ENCODE measurements at regions not wholly inside any gene's neighbourhood (a gene's known extent, or its start where the extent isn't known, plus 50 kb on each side); places are given as distances from the start of the nearest gene placed in this dataset.
"Not testable (repeated sequence)": the region's sequence is repeated elsewhere in the genome, so short reads cannot be mapped to it uniquely, and the experiment has no call there.

DNA sequence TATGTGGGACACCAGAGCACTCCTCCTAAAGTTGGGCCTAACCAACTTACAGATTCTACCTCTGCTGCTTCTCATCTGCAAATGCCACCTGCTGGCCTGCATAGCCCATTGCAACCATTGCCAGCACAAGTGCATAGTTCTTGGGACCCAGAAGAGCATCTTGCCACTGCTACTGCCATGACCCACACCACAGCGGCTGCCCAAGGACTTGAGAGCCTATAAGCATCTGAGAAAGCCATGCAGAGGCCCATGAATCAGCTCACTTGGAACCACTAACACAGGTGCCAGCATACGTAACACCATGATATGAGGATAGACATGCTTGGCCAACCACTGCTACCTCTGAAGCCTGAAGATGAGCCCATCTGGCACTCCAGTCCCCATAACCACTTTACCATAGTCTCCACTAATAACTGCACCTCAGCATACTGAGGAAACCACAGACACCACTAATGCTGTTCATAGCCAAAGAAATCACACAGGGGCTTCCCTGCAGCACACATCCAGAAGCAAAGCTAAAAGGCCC, 258.1 kb upstream of the AGTR2 start:
- Mint-ChIP-seq H3K4me1 (ENCODE audit: low read depth, unreplicated experiment) (no peaks in the 10 kb centered on the region), H3K27ac (ENCODE audit: unreplicated experiment) (no peak overlapping the region), H3K9me3 (ENCODE audit: unreplicated experiment) (no peaks in the 10 kb centered on the region), H3K4me3 (ENCODE audit: unreplicated experiment) (no peak overlapping the region), H3K27me3 (ENCODE audit: low read depth, unreplicated experiment) (no peaks in the 10 kb centered on the region), H3K36me3 (ENCODE audit: low read depth, unreplicated experiment) (no peaks in the 10 kb centered on the region)
- no peaks in the 10 kb centered on the region for H3K4me1 ChIP-seq (ENCODE audit: insufficient read depth, low read length)
- DNase-seq (ENCODE audit: low read depth) (no peak), FAIRE-seq (peak; percentile 80)
- no peaks in the 10 kb centered on the region for H3K79me2 ChIP-seq (ENCODE audit: insufficient read depth, low read length)
- no peak overlapping the region for H3K4me3 ChIP-seq (ENCODE audit: insufficient read depth, low read depth, low read length)
- H3K9ac ChIP-seq (ENCODE audit: low read length): no peak overlapping the region
- H4K20me1 ChIP-seq (ENCODE audit: insufficient read depth, low read length): no peaks in the 10 kb centered on the region
- no peaks in the 10 kb centered on the region for H3K9me3 ChIP-seq (ENCODE audit: insufficient read depth, low read depth, low read length)
- H3K36me3 ChIP-seq (ENCODE audit: insufficient read depth, low read length): no peaks in the 10 kb centered on the region
- TF ChIP-seq, protein P1, sequence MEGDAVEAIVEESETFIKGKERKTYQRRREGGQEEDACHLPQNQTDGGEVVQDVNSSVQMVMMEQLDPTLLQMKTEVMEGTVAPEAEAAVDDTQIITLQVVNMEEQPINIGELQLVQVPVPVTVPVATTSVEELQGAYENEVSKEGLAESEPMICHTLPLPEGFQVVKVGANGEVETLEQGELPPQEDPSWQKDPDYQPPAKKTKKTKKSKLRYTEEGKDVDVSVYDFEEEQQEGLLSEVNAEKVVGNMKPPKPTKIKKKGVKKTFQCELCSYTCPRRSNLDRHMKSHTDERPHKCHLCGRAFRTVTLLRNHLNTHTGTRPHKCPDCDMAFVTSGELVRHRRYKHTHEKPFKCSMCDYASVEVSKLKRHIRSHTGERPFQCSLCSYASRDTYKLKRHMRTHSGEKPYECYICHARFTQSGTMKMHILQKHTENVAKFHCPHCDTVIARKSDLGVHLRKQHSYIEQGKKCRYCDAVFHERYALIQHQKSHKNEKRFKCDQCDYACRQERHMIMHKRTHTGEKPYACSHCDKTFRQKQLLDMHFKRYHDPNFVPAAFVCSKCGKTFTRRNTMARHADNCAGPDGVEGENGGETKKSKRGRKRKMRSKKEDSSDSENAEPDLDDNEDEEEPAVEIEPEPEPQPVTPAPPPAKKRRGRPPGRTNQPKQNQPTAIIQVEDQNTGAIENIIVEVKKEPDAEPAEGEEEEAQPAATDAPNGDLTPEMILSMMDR (IDR thresholded peaks at IDR 0.05; ENCODE audit: insufficient read depth, low read depth, low read length): no peak
- TF ChIP-seq EZH2 (IDR thresholded peaks at IDR 0.05; ENCODE audit: insufficient read depth, low read length): no peak
- H2AFZ ChIP-seq (ENCODE audit: low read depth, low read length): no peak overlapping the region
- no peak overlapping the region for H3K4me2 ChIP-seq (ENCODE audit: low read length)
- H3K27me3 ChIP-seq (ENCODE audit: insufficient read depth, low read length): no peaks in the 10 kb centered on the region
- H3K27ac ChIP-seq (ENCODE audit: low read depth, low read length): no peak overlapping the region

DNA sequence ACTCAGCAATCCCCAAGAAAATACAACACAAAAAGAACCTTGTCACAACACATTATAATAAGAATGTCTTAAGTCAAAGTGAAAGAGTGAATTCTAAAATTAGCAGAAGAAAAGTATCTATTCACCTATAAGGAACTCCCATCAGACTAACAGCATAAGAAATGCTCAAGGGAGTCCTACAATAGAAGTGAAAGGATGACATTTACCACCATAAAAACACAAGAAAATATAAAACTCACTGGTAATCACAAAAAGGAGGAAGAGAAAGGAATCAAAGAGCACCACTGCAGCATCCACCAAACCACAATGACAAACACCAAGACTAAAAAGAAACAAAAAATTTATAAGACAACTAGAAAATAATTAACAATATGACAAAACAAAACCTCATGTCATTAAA, 257.0 kb upstream of the AGTR2 start:
- FAIRE-seq (no peak), DNase-seq (ENCODE audit: low read depth) (no peak)
- H3K27me3 ChIP-seq (ENCODE audit: insufficient read depth, low read length): no peaks in the 10 kb centered on the region
- H3K9me3 ChIP-seq (ENCODE audit: insufficient read depth, low read depth, low read length): no peaks in the 10 kb centered on the region
- H3K36me3 ChIP-seq (ENCODE audit: insufficient read depth, low read length): no peaks in the 10 kb centered on the region
- Mint-ChIP-seq H3K4me1 (ENCODE audit: low read depth, unreplicated experiment) (no peaks in the 10 kb centered on the region), H3K9me3 (ENCODE audit: unreplicated experiment) (no peaks in the 10 kb centered on the region), H3K36me3 (ENCODE audit: low read depth, unreplicated experiment) (no peaks in the 10 kb centered on the region), H3K27me3 (ENCODE audit: low read depth, unreplicated experiment) (no peaks in the 10 kb centered on the region), H3K4me3 (ENCODE audit: unreplicated experiment) (no peak overlapping the region), H3K27ac (ENCODE audit: unreplicated experiment) (no peak overlapping the region)
- H2AFZ ChIP-seq (ENCODE audit: low read depth, low read length): no peak overlapping the region
- H3K79me2 ChIP-seq (ENCODE audit: insufficient read depth, low read length): no peaks in the 10 kb centered on the region
- H3K4me3 ChIP-seq (ENCODE audit: insufficient read depth, low read depth, low read length): no peak overlapping the region
- H3K9ac ChIP-seq (ENCODE audit: low read length): no peak overlapping the region
- H3K4me1 ChIP-seq (ENCODE audit: insufficient read depth, low read length): no peaks in the 10 kb centered on the region
- H3K4me2 ChIP-seq (ENCODE audit: low read length): no peak overlapping the region
- no peak for TF ChIP-seq EZH2 (IDR thresholded peaks at IDR 0.05; ENCODE audit: insufficient read depth, low read length)
- TF ChIP-seq, protein P1 (IDR thresholded peaks at IDR 0.05; ENCODE audit: insufficient read depth, low read depth, low read length): no peak
- H3K27ac ChIP-seq (ENCODE audit: low read depth, low read length): no peak overlapping the region
- no peaks in the 10 kb centered on the region for H4K20me1 ChIP-seq (ENCODE audit: insufficient read depth, low read length)

DNA sequence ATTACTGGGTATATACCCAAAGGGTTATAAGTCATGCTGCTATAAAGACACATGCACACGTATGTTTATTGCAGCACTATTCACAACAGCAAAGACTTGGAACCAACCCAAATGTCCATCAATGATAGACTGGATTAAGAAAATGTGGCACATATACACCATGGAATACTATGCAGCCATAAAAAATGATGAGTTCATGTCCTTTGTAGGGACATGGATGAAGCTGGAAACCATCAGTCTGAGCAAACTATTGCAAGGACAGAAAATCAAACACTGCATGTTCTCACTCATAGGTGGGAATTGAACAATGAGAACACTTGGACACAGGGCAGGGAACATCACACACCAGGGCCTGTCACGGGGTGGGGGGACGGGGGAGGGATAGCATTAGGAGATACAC, 254.9 kb upstream of the AGTR2 start:
- not testable (repeated sequence) for H3K36me3 Mint-ChIP-seq (ENCODE audit: low read depth, unreplicated experiment); H3K9me3 Mint-ChIP-seq (ENCODE audit: unreplicated experiment); H3K27ac ChIP-seq (ENCODE audit: low read depth, low read length); H3K27ac Mint-ChIP-seq (ENCODE audit: unreplicated experiment); H3K27me3 Mint-ChIP-seq (ENCODE audit: low read depth, unreplicated experiment); H3K9me3 ChIP-seq (ENCODE audit: insufficient read depth, low read depth, low read length); H3K4me1 Mint-ChIP-seq (ENCODE audit: low read depth, unreplicated experiment); H3K4me3 Mint-ChIP-seq (ENCODE audit: unreplicated experiment); H3K9ac ChIP-seq (ENCODE audit: low read length); DNase-seq (ENCODE audit: low read depth); H4K20me1 ChIP-seq (ENCODE audit: insufficient read depth, low read length); H3K79me2 ChIP-seq (ENCODE audit: insufficient read depth, low read length); H3K4me2 ChIP-seq (ENCODE audit: low read length); H3K36me3 ChIP-seq (ENCODE audit: insufficient read depth, low read length); H3K4me1 ChIP-seq (ENCODE audit: insufficient read depth, low read length); H3K27me3 ChIP-seq (ENCODE audit: insufficient read depth, low read length); FAIRE-seq; H3K4me3 ChIP-seq (ENCODE audit: insufficient read depth, low read depth, low read length); H2AFZ ChIP-seq (ENCODE audit: low read depth, low read length)

Measured in astrocyte (in vitro differentiated cells and primary cell).